H9 (cell line): ENCODE measurements at regions not wholly inside any gene's neighbourhood (a gene's known extent, or its start where the extent isn't known, plus 50 kb on each side); places are given as distances from the start of the nearest gene placed in this dataset.
A peak's percentile ranks its signal among the peaks of the same experiment; 100 is the strongest.

Source experiments
- DNase-seq: peaks from one replicate; pipeline ENCODE4 v3.0.0-alpha.2; 2017
- H2AFZ ChIP-seq: one replicate; pipeline ENCODE4 v1.6.1; 2013; ENCODE audit warnings: mild to moderate bottlenecking, low read length, control low read depth, moderate library complexity
- H2AK5ac ChIP-seq: 2 replicates; pipeline ENCODE4 v1.6.1; 2013; ENCODE audit warnings: low read length, control low read depth, mixed read lengths; ENCODE audit not compliant: insufficient read length
- H2BK120ac ChIP-seq: one replicate; pipeline ENCODE4 v1.6.1; 2013; ENCODE audit warnings: low read depth, mild to moderate bottlenecking, low read length, control low read depth, inconsistent platforms; ENCODE audit not compliant: poor library complexity, severe bottlenecking
- H2BK12ac ChIP-seq: 2 replicates; pipeline ENCODE4 v1.6.1; 2013; ENCODE audit warnings: low read length, control low read depth, mixed read lengths, low read depth; ENCODE audit not compliant: insufficient read length
- H2BK15ac ChIP-seq: 2 replicates; pipeline ENCODE4 v1.6.1; 2013; ENCODE audit warnings: low read depth, low read length, control low read depth
- H2BK20ac ChIP-seq: one replicate; pipeline ENCODE4 v1.6.1; 2013; ENCODE audit warnings: low read depth, mild to moderate bottlenecking, low read length, control low read depth, inconsistent platforms; ENCODE audit not compliant: poor library complexity, severe bottlenecking
- H2BK5ac ChIP-seq: 2 replicates; pipeline ENCODE4 v1.6.1; 2013; ENCODE audit warnings: low read length, control low read depth, mixed read lengths; ENCODE audit not compliant: insufficient read length
- H3K14ac ChIP-seq: 2 replicates; pipeline ENCODE4 v1.6.1; 2013; ENCODE audit warnings: low read length, control low read depth; ENCODE audit not compliant: insufficient read depth
- H3K18ac ChIP-seq: 2 replicates; pipeline ENCODE4 v1.6.1; 2013; ENCODE audit warnings: low read depth, mild to moderate bottlenecking, mixed read lengths, low read length, control low read depth; ENCODE audit not compliant: insufficient read length
- H3K23ac ChIP-seq: 2 replicates; pipeline ENCODE4 v1.6.1; 2013; ENCODE audit warnings: low read length, control low read depth, mixed read lengths, low read depth; ENCODE audit not compliant: insufficient read length
- H3K23me2 ChIP-seq: 2 replicates; pipeline ENCODE4 v1.6.1; 2013; ENCODE audit warnings: low read depth, mild to moderate bottlenecking, mixed read lengths, low read length, control low read depth; ENCODE audit not compliant: insufficient read length, poor library complexity, severe bottlenecking
- H3K27ac ChIP-seq: 2 replicates; pipeline ENCODE4 v1.5.1; 2013; ENCODE audit warnings: low read length, control low read depth, mixed read lengths, low read depth; ENCODE audit not compliant: insufficient read length
- H3K27me3 ChIP-seq: 2 replicates; pipeline ENCODE4 v1.6.1; 2013; ENCODE audit warnings: low read length, control low read depth, inconsistent platforms; ENCODE audit not compliant: insufficient read depth
- H3K4ac ChIP-seq: 2 replicates; pipeline ENCODE4 v1.6.1; 2013; ENCODE audit warnings: low read depth, mild to moderate bottlenecking, control low read depth, inconsistent platforms, low read length, moderate library complexity
- H3K4me1 ChIP-seq: 2 replicates; pipeline ENCODE4 v1.6.1; 2013; ENCODE audit warnings: low read length, control low read depth, inconsistent platforms; ENCODE audit not compliant: insufficient read depth
- H3K4me2 ChIP-seq: 2 replicates; pipeline ENCODE4 v1.6.1; 2013; ENCODE audit warnings: low read length, control low read depth, mixed read lengths; ENCODE audit not compliant: insufficient read length, insufficient read depth
- H3K56ac ChIP-seq: 2 replicates; pipeline ENCODE4 v1.6.1; 2013; ENCODE audit warnings: low read depth, mild to moderate bottlenecking, mixed read lengths, low read length, control low read depth; ENCODE audit not compliant: insufficient read length
- H3K79me1 ChIP-seq: 2 replicates; pipeline ENCODE4 v1.6.1; 2013; ENCODE audit warnings: low read depth, mild to moderate bottlenecking, moderate library complexity, low read length, control low read depth, inconsistent platforms; ENCODE audit not compliant: insufficient read depth, poor library complexity, severe bottlenecking
- H3K79me2 ChIP-seq: 2 replicates; pipeline ENCODE4 v1.6.1; 2013; ENCODE audit warnings: low read length, control low read depth, inconsistent platforms; ENCODE audit not compliant: insufficient read depth
- H3K9ac ChIP-seq: 2 replicates; pipeline ENCODE4 v1.6.1; 2013; ENCODE audit warnings: low read length, control low read depth, mixed read lengths; ENCODE audit not compliant: insufficient read length; ENCODE audit errors: extremely low read depth
- H3K9me3 ChIP-seq: one replicate; pipeline ENCODE4 v1.6.1; 2013; ENCODE audit warnings: low read depth, low read length, inconsistent platforms; ENCODE audit not compliant: control insufficient read depth
- H3T11ph ChIP-seq: one replicate; pipeline ENCODE4 v1.6.1; 2013; ENCODE audit warnings: mild to moderate bottlenecking, low read length, control low read depth, inconsistent platforms
- H4K20me1 ChIP-seq: one replicate; pipeline ENCODE4 v1.6.1; 2013; ENCODE audit not compliant: control insufficient read depth, insufficient read length, insufficient read depth
- H4K5ac ChIP-seq: 2 replicates; pipeline ENCODE4 v1.6.1; 2013; ENCODE audit warnings: low read depth, mild to moderate bottlenecking, mixed read lengths, low read length, control low read depth; ENCODE audit not compliant: insufficient read length
- H4K8ac ChIP-seq: replicated peaks from 2 replicates; pipeline ENCODE4 v1.6.1; 2013; ENCODE audit warnings: low read length, control low read depth, mixed read lengths, low read depth; ENCODE audit not compliant: insufficient read length
- H4K91ac ChIP-seq: 2 replicates; pipeline ENCODE4 v1.6.1; 2013; ENCODE audit warnings: low read depth, mild to moderate bottlenecking, moderate library complexity, mixed read lengths, low read length, control low read depth; ENCODE audit not compliant: insufficient read length
- H3K27ac Mint-ChIP-seq, 3 experiments: 2 replicates in 2 of 3; 3 replicates in 1 of 3; pipeline ENCODE4 v1.8.0; 2020 to 2021; ENCODE audit warnings: mixed read lengths in 3 of 3, mild to moderate bottlenecking in 1 of 3, moderate library complexity in 1 of 3
- H3K27me3 Mint-ChIP-seq: 2 replicates; pipeline ENCODE4 v1.8.0; 2021; ENCODE audit warnings: low read depth, mild to moderate bottlenecking, moderate library complexity, mixed read lengths
- H3K36me3 Mint-ChIP-seq, 3 experiments: 2 replicates in 2 of 3; 3 replicates in 1 of 3; pipeline ENCODE4 v1.8.0; 2020 to 2021; ENCODE audit warnings: low read depth in 3 of 3, mixed read lengths in 3 of 3; ENCODE audit not compliant: insufficient read depth in 1 of 3
- H3K4me1 Mint-ChIP-seq, 2 experiments: 2 replicates each; pipeline ENCODE4 v1.8.0; 2020; ENCODE audit warnings: mixed read lengths in 2 of 2
- H3K4me3 Mint-ChIP-seq, 2 experiments: 2 replicates in 1 of 2; 3 replicates in 1 of 2; pipeline ENCODE4 v1.8.0; 2020 to 2021; ENCODE audit warnings: mild to moderate bottlenecking in 2 of 2, mixed read lengths in 2 of 2, moderate library complexity in 1 of 2
- H3K9me3 Mint-ChIP-seq, 2 experiments: 2 replicates in 1 of 2; 3 replicates in 1 of 2; pipeline ENCODE4 v1.8.0; 2020; ENCODE audit warnings: mild to moderate bottlenecking in 2 of 2, mixed read lengths in 2 of 2, moderate library complexity in 1 of 2
- WGBS: extraction: QIAGEN DNeasy Blood & Tissue Kit; methylation state at CpG from one replicate; pipeline ENCODE4 v1.1.7; 2013; ENCODE audit warnings: missing lambda C conversion rate, low lambda C conversion rate, mixed read lengths; ENCODE audit not compliant: insufficient read length; ENCODE audit errors: extremely low coverage; 5-methylcytosine and 5-hydroxymethylcytosine counted together
- TF ChIP-seq, protein P1 (sequence below): fragments of 200-600 bp; sonication (generic); conservative IDR thresholded peaks from 3 replicates; pipeline ENCODE4 v1.8.0; 2021; ENCODE audit warnings: antibody characterized with exemption, mild to moderate bottlenecking

DNA sequence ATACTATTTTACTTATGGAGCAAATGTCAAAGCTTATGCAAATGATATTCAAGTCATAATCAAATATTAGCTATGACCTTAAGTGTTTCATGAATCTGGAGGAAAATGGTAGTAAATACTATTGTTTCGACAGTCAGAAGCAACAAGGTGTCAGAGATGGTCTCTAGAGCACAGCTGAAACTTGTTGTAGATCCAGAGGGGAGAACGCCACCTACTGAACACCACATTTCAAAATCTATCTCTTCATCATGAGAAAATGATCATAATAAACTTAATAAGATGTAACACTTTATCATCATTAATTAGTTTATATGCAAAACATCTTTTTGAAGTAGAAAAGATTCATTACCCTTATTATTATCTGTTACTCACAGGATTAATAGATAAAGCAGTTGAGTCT is 418.7 kb downstream of the GATA3 start:
- no peak overlapping the region for H3K27ac ChIP-seq
- no peaks in the 10 kb centered on the region for H3K79me1 ChIP-seq
- DNase-seq = no peak
- no peak overlapping the region for H3K23ac ChIP-seq
- H2AK5ac ChIP-seq = no peak overlapping the region
- WGBS = no CpG with 5 or more reads among the region's 2 CpGs
- H4K20me1 ChIP-seq = no peaks in the 10 kb centered on the region
- H3K9me3 ChIP-seq = no peaks in the 10 kb centered on the region
- no peak overlapping the region for H2BK5ac ChIP-seq
- no peak overlapping the region for H4K91ac ChIP-seq
- no peaks in the 10 kb centered on the region for H3K23me2 ChIP-seq
- Mint-ChIP-seq H3K27me3 (peaks cover 20% of the 10 kb centered on the region), H3K4me3 (no peak overlapping the region), H3K27ac (no peak overlapping the region), H3K4me1 (no peaks in the 10 kb centered on the region), H3K9me3 (peaks cover 11 to 13% of the 10 kb centered on the region in 2 experiments), H3K36me3 (peaks cover 1 to 7% (median 4%) of the 10 kb centered on the region in 3 experiments; a peak in 4 of 7 replicates)
- H3K18ac ChIP-seq = no peak overlapping the region
- no peak overlapping the region for H3K56ac ChIP-seq
- H4K5ac ChIP-seq = no peak overlapping the region
- no peaks in the 10 kb centered on the region for H3K79me2 ChIP-seq
- no peak overlapping the region for H2AFZ ChIP-seq
- H2BK12ac ChIP-seq = no peak overlapping the region
- no peak overlapping the region for H2BK15ac ChIP-seq
- H4K8ac ChIP-seq = no peak overlapping the region
- H3K4me2 ChIP-seq = no peak overlapping the region
- H3K14ac ChIP-seq = no peak overlapping the region
- no peak overlapping the region for H3K4ac ChIP-seq
- TF ChIP-seq, protein P1, sequence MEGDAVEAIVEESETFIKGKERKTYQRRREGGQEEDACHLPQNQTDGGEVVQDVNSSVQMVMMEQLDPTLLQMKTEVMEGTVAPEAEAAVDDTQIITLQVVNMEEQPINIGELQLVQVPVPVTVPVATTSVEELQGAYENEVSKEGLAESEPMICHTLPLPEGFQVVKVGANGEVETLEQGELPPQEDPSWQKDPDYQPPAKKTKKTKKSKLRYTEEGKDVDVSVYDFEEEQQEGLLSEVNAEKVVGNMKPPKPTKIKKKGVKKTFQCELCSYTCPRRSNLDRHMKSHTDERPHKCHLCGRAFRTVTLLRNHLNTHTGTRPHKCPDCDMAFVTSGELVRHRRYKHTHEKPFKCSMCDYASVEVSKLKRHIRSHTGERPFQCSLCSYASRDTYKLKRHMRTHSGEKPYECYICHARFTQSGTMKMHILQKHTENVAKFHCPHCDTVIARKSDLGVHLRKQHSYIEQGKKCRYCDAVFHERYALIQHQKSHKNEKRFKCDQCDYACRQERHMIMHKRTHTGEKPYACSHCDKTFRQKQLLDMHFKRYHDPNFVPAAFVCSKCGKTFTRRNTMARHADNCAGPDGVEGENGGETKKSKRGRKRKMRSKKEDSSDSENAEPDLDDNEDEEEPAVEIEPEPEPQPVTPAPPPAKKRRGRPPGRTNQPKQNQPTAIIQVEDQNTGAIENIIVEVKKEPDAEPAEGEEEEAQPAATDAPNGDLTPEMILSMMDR = 0 out of 3 replicates have a peak, but pooled peaks have one; percentile 24
- no peaks in the 10 kb centered on the region for H3K4me1 ChIP-seq
- no peak overlapping the region for H2BK20ac ChIP-seq
- no peak overlapping the region for H3T11ph ChIP-seq
- no peaks in the 10 kb centered on the region for H3K27me3 ChIP-seq
- H2BK120ac ChIP-seq = no peak overlapping the region
- no peak overlapping the region for H3K9ac ChIP-seq
